ENCODE measurements at regions not wholly inside any gene's neighbourhood (a gene's known extent, or its start where the extent isn't known, plus 50 kb on each side); places are given as distances from the start of the nearest gene placed in this dataset.

GRCh38 chr10:131448883-131449282 is 137.4 kb upstream of the TCERG1L start:
- H3K27me3 ChIP-seq (ENCODE audit: insufficient read depth in 3 of 3, low read length in 2 of 3) = peaks cover 0 to 27% (median 0%) of the 10 kb centered on the region in 3 donors

GRCh38 chr10:131450216-131450765 is 138.8 kb upstream of the TCERG1L start:
- no peak for TF ChIP-seq CTCF (IDR thresholded peaks at IDR 0.05)
- ATAC-seq (no peak), DNase-seq (no peak)
- WGBS, 3 donors = 61 to 65% (median 61%) methylated on average over 7 of the region's 7 CpGs
- no peaks in the 10 kb centered on the region for H3K9me3 ChIP-seq
- no peaks in the 10 kb centered on the region for H3K4me1 ChIP-seq
- H3K4me3 ChIP-seq = no peak overlapping the region
- H3K27me3 ChIP-seq (ENCODE audit: insufficient read depth in 3 of 3, low read length in 2 of 3) = peaks cover 0 to 29% (median 2%) of the 10 kb centered on the region in 3 donors
- intact Hi-C loops (cut with DNase I) = loop anchor here in 1 of 2 donors (5.0 to 10.0 kb wide), 2 partner anchors 337 to 425 kb away; no protein-coding TSS in a partner anchor
- no peaks in the 10 kb centered on the region for H3K36me3 ChIP-seq (ENCODE audit: insufficient read depth in 1 of 2, low read depth in 1 of 2)
- H3K27ac ChIP-seq = no peak overlapping the region

More at GRCh38 chr10:131448883-131449282, 137.4 kb upstream of the TCERG1L start:
- intact Hi-C loops (cut with DNase I) = no loop called here
- H3K27ac ChIP-seq = no peak overlapping the region
- no peaks in the 10 kb centered on the region for H3K36me3 ChIP-seq (ENCODE audit: insufficient read depth in 1 of 2, low read depth in 1 of 2)
- H3K9me3 ChIP-seq = no peaks in the 10 kb centered on the region
- ATAC-seq (no peak), DNase-seq (no peak)
- H3K4me3 ChIP-seq = no peak overlapping the region
- TF ChIP-seq CTCF (IDR thresholded peaks at IDR 0.05) = no peak
- H3K4me1 ChIP-seq = no peaks in the 10 kb centered on the region
- 95 to 97% (median 96%) methylated on average over 14 of the region's 14 CpGs for WGBS, 3 donors

GRCh38 chr10:131451407-131452015 is 140.0 kb upstream of the TCERG1L start:
- Histone ChIP-seq H3K9me3 (no peaks in the 10 kb centered on the region), H3K27ac (no peak overlapping the region), H3K36me3 (ENCODE audit: insufficient read depth in 1 of 2, low read depth in 1 of 2) (no peaks in the 10 kb centered on the region), H3K4me1 (no peaks in the 10 kb centered on the region), H3K4me3 (no peak overlapping the region), H3K27me3 (ENCODE audit: insufficient read depth in 3 of 3, low read length in 2 of 3) (peaks cover 0 to 29% (median 2%) of the 10 kb centered on the region in 3 donors)
- intact Hi-C loops (cut with DNase I) = loop anchor here in 1 of 2 donors (5.0 to 10.0 kb wide), 2 partner anchors 336 to 423 kb away; no protein-coding TSS in a partner anchor
- TF ChIP-seq CTCF (IDR thresholded peaks at IDR 0.05) = no peak
- WGBS, 3 donors = 92 to 97% (median 93%) methylated on average over 6 to 7 of the region's 7 CpGs
- DNase-seq = no peak
- ATAC-seq = no peak

- Histone ChIP-seq H3K27me3 (ENCODE audit: insufficient read depth in 3 of 3, low read length in 2 of 3) (peaks cover 0 to 29% (median 2%) of the 10 kb centered on the region in 3 donors), H3K27ac (no peak overlapping the region), H3K4me1 (no peaks in the 10 kb centered on the region), H3K36me3 (ENCODE audit: insufficient read depth in 1 of 2, low read depth in 1 of 2) (no peaks in the 10 kb centered on the region), H3K9me3 (no peaks in the 10 kb centered on the region), H3K4me3 (peak overlapping the region; percentile 44)
- no peak for TF ChIP-seq CTCF (IDR thresholded peaks at IDR 0.05)
- intact Hi-C loops (cut with DNase I) = loop anchor here in 1 of 2 donors (5.0 to 10.0 kb wide), 2 partner anchors 334 to 422 kb away; no protein-coding TSS in a partner anchor
- peak in 1 of 2 donors; percentile 61 for DNase-seq
- WGBS, 3 donors = 29 to 32% (median 29%) methylated on average over 33 of the region's 33 CpGs
- peak in 2 of 4 donors; percentile 32 to 42 for ATAC-seq
Measured at GRCh38 chr10:131452926-131453720, 141.6 kb upstream of the TCERG1L start.
